Hematopoietic multipotent progenitor cell treated with erythropoietin and hydrocortisone succinate and interleukin-3 and kit ligand, for 15 days (in vitro differentiated cells): ENCODE measurements at regions not wholly inside any gene's neighbourhood (a gene's known extent, or its start where the extent isn't known, plus 50 kb on each side); places are given as distances from the start of the nearest gene placed in this dataset.

Experiments used
- DNase-seq: peaks from one replicate; pipeline ENCODE4 v3.0.0-alpha.2; 2015; ENCODE audit warnings: low spot score

DNA sequence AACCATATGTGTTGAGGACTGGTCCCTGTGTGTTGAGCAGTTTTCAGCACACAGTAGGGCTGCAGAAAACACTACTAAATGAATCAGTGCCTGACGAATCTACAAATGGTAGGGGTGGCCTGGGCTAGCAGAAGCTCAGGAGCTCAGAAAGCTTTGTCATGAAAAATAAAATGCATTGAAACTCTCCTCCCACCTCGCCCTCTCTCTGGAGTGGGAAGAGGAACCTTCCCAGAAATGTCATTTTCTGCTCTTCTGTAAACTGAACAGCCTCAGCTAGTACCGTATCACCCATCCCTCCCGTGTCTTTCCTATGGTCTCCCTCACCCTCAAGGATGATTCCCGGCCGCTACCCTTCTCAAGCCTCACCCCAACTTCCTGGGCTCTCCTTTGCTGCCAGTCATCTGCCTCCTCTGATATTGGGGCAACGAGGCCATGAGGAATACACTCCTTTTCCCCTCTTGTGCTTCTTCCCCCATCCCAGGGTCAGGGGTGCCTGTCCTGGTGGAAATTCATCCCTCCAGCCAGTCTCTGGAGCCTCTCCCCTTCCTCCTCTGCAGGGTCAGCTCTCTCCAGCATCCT, 734.5 kb downstream of the PTPRU start:
- no peak for DNase-seq

DNA sequence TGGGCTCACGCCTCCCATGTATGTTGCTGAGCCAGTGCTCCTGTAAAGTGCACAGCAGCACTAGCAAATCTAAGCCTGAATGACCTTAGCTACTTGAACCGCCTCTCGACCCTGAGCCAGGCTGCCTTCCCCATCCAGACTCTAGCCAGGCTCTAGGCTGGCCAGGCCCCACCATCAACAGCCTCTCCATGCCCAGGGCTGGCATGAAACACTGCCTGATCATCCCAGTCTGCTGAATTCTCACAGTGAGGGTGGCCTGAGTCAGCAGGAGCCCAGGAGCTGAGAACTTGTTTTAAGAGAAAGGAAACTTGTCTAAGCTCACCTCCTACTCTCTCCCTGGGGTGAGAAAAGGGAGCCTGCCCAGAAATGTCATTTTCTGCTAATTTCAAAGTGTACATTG, 733.3 kb downstream of the PTPRU start:
- no peak for DNase-seq

DNA sequence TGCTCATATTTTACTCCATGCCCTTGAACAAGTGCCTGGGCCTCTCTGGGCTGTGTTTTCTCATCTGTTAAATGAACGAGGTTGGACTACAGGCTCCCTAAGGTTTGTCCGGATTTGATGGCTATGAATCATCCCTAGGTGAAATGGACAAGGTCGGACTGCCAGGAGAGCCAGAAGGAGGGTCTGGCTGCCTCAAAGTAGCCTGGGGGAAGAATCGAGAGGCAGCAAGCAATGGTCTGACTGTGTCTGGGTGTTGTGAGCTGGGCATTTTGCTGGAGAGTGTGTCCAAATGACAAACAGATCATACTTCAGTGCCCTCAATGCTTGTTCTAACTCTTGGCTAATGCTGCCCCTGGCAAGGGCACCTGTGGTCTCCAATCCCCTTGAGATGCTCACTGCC, 730.9 kb downstream of the PTPRU start:
- no peak for DNase-seq

DNA sequence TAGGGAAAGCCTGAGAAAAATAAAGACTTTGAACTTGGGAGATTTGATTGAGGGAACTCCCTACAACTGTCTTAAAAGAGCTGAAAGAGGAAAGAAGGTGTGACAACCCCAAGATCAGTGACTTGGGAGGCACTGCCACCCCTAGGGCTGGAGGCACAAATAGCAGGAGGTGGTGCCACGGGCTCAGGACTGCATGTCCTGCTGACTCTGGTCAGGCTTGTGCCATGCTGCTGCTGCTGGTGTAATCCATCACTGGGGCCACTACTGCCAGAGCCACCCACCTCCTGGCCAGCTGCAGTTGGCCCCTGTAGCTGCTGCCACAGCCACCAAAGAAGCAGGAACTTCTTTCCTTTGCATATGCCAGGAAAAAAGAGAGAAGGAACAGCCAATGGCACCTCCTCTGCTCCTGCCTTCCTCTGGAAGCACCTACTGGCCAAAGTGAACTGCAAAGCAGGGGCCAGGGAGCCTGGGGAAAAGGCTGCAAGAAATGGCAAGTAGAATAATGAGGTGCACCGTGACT, 730.3 kb downstream of the PTPRU start:
- DNase-seq: no peak

DNA sequence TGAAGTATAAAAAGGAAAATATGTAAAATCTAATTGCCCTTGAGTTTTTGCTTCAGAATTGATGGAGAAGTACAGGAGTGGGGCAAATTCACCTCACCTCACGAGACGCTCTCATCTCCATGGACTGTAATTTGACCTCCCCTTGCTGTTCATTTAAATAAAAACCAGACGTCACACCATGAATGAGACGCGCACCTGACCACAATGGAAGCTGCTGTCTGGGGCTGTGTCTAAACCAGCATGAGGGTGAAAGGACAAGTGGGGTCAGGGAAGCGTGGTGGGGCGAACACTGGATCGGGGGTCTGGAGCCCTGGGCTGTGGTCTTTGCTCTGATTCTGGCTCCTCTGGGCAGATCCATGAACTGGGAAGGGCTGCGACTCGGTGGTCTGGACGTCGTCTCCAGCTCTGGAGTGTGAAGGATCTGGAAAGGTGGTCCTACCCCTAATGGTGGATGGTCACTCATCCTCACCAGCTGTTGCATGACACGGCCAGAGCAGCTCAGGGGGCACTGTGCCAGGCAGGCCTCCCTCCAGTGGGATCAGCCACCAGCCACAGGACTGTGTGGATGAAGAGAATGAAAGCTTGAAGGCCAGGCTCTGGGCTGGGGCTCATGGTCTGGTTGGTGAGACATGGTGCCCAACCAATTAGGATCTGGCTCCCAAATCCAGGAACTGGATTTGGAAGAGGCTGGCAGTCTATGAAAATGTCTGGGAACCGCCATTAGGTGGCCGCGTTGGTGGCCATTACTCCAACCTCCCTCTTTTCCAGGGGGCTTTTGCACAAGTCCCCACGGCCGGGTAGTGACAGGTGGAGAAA, 728.6 kb downstream of the PTPRU start:
- DNase-seq: no peak

DNA sequence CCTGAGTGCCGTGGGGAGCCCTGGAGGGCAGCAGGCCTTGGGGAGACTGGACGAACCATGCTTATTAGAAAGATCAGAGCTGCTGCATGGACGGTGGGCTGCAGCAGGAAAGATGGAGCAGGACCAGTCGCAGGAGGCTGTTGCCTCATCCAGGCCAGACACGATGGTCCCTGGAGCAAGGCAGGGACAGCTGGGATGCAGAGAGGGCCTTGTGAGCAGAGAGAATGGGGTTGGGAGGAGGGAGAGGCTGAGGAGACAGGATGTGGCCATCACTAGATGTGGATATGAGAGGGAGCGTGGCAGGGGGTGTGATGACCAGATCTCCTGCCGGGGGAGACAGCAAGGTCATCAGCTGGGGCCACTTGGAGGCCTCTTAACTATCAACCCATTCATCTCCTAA, 727.6 kb downstream of the PTPRU start:
- DNase-seq: no peak

DNA sequence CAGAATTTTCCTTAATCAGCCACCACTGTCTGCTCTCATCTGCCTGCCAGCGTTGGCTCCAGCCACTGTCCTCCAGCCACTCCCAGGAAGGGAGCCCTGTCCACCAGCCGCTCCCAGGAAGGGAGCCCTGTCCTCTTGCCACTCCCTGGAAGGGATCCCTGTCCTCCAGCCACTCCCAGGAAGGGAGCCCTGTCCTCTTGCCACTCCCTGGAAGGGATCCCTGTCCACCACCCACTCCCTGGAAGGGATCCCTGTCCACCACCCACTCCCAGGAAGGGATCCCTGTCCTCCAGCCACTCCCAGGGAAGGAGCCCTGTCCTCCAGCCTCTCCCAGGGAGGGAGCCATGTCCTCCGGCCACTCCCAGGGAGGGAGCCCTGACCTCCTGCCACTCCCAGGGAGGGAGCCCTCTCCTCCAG, 726.5 kb downstream of the PTPRU start:
- no peak for DNase-seq

DNA sequence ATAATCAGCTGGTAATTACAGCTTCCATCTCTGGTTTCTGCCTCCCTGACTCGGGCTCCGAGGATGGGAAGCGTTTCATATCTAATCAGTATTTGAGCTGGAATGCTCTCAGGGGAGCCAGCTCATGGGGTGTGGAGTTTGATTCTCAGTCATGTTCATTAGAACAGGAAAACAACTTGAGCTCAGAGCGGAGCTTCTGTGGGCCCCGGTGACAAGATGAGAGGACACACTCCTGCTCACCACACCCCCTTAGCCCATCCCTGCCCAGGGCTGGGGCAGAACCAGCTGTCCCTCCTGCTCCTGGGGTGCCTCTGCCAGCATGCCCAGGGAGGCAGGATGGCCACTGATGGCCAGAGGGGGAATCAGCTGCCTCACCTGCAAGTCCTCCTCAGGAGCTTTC, 726.0 kb downstream of the PTPRU start:
- DNase-seq: no peak

DNA sequence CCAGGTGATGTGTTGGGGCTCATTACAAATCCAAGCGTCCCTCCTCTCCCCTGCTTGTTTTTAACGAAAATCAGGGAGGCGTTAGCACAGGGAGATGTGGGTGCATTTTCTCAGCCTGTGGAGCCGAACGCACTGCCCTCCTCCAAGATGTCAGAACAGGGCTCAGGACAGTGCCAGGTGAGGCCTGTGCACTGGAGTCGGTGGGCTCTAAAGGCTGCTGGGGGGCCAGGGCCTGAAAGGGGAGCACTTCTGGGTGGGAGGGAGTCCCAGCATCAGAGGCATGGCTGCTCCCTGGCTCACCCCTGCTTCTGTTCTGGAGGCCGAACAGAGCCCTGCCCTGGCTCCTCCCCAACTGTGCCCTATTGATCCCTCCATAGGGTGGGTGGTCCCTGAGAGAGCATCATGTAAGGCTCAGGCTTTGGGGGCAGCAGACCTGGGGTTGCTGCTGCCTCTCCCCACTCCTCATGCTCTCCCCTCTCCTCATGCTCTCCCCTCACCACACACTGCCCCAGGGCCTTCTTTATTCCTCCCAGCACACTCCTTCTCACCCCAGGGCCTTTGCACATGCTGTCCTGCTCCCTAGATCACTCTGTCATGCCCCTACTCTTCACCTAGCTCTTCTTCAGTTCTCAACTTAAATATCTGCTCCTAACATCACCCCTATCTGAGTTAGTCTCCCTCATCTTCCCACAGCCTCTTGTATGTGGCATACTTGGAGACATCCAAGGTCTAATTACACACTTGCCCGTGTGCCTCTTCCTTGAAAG, 725.2 kb downstream of the PTPRU start:
- DNase-seq: no peak

DNA sequence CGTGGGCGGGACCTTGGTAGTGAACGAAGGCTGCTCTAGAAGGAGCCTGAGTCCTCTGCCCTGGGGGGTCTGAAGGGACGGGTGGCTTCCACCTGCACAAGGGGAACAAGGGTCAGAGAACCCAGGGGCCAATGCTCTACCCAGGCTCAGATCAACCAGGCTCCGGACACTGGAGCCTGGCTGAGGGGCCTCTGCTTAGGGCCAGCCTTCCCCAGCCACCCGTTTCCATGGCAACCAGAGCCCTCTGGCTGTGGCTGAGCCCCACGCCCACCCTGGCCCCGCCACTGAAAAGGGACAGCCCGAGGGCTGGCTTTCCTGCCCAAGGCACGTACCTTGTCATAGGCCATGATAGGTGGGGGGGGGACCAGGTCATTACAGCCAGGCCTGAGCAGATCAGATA, 724.6 kb downstream of the PTPRU start:
- no peak for DNase-seq

DNA sequence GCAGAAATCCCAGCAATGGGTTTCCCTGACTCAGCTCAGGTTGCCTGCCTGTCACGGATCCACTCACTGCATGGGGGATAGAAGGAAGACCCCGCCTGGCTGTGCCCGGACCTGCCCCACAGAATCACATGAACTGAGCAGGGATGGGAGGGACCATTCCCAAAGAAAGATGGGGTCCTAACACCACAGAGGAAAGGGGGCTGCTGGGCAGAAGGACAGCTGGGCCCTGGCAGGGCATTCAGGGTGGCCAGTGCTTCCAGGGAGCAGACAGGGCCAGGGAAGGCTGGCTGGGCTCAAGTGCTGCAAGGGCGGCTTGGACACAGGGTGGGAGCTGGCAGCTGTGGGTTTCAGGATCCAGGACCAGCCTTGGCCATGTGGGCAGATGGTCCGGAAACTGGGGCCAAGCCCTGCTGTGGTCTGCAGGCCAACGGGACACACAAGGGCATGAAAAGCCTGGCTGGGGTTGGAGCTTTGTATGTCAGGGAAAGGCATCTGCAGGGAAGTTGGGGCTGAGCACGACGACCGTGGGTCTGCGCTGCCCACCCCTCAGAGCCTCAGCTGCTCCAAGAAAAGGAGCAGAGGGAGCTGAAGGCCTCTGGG, 723.9 kb downstream of the PTPRU start:
- DNase-seq: no peak

DNA sequence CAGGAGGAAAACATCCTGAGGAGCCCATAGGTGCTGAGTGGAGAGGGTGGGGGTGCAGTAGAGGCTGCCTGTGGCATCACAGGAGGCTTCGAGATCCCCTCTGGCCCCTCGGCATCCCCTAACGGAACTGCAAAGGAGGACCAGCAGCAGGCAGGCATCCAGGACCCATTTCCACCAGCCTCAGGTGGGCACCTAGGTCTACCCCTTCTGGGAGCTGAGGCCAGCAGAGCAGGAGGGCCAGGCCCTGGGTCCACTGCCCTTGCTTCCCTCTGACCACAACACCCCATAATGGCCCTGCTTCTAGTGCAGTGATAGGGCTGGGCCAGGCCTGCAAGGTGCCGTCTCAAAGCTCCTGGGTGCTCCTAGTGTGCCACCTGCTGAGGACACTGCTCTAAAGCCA, 723.0 kb downstream of the PTPRU start:
- no peak for DNase-seq

DNA sequence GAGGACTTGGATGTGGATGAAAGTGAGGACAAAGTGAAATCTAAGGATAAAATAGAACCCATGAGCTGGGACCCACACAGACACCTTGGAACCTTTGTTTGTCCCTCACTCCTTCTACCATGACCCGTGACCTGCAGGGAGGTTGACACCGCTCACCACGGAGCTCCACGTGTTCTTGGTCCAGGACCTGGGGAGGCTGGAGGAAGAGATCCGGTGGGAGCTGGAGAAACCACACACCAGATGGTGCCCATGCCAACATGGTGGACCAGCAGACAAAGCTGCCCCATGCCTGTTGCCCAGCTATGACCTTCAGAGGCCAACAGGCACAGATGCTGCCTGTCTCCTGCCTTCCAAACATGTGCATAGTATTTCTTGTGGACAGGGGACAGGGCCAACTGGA, 721.9 kb downstream of the PTPRU start:
- DNase-seq: no peak

DNA sequence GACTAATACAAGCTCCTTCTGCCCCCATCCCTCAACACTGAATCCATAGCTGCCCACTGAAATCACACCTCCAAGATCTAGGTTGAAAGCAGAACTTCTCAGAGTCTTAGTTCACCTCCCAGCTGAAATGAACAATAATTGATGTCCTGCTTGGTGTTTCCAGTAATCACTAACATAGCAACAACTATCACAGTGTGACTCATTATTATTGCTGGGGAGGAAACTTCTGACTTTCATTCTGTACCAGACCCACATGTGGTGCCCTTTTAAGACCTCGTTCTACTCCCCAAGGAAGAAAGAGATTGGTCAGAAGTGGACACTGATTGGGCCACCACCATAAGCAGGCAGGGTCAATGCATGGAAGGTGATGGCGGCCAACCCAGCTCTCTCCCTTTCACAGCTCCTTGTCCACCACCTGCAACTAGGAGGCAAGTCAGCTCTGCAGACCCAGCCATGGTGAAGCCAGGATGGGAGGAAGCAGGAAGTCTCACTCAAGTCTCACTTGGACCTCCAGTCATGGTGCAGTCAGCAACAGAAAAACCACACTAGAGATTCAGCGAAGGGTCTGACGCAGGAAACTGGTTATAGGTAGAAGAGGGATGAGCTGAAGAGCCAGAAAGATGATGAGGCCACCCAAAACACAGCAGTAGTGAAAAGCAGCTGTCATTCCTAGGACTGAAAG, 720.2 kb downstream of the PTPRU start:
- no peak for DNase-seq

DNA sequence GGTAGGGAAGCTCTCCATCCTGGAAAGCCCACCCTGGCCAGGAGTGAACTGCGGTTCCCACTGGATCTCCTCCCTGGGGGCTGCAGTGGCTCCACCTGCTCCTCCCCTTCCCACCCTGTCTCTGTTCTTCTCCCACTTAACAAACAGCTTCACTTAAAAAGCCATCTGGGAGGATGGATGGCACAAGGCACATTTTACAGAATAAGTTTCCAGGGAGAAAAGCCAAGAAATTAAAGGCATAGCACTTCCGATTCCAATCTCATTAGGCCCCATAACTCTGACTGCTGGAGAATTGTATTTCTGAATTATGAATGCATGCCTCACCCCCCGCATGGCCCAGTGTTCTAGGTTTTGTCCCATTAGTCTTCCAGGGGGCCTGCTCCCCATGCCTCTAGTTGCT, 718.3 kb downstream of the PTPRU start:
- no peak for DNase-seq

DNA sequence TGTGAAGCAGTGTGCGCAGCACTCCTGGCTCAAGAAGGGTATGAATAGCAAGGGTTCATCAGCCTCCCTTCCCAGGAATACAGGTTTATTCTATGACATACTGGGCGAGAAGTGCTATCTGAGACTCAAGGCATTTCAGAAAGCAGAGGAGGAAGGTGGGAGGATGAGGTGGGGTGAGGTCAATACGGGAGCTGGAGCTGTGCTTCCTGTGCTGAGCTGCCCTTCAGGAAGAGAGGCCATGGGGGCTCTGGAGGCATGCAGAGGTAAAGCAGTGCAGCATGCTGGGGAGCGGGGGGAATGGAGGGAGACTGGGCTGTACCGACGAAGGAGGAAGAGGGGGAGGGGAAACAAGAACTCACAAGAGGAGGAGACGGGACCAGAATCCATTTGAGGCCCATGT, 717.6 kb downstream of the PTPRU start:
- no peak for DNase-seq

DNA sequence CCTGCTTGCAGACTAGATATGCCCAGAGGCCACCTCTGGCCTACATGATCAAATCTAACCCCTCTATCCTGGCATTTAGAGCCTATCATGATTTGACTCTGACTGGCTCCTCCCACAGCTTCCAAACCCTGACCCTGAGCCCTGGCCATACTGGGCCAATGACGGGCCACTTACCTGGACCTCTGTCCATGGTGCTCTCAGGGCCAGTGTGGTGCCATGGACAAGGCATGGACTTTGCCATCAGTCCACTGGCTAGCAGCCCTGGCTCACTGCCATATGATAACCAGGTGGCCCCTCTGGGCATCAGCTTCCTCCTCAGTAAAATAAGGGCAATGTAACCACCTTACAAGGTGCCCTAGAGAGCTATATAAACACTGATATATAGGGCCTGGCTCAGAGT, 713.4 kb downstream of the PTPRU start:
- no peak for DNase-seq

DNA sequence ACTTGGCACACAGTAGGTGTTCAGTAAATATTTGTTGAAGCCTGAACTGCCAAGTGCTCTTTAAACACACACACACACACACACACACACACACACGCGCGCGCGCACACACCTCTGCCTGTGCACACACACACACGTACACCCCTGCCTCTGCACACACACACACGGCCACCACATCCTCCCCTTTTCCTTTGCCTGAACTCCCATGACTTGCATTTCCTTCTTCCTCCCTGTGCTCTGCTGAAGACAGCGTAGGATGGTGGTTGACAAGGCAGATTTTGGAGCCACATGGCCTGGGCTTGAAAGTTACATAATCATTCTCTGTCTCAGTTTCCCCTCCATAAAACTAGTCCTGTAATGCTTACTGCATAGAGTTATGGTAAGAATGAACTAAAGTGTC, 712.3 kb downstream of the PTPRU start:
- no peak for DNase-seq

DNA sequence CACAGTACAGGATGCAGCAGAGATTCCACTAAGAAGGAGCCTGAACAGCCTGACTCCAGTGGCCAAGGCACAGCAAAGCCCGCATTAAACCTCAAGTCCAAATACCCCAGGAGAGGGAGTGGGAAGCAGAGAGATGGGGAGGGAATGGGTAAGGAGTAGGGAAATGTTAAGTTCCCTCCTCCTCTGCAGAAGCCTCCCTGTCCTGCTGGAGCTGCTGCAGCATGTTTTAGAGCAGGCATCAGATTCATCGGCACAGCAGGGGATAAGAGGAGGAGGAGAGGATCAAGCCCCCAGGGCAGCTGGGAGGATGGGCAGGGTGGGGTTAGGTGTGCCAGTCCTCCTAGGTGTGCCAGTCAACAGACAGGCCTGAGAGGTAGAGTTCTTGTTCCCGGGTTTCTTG, 709.7 kb downstream of the PTPRU start:
- no peak for DNase-seq

DNA sequence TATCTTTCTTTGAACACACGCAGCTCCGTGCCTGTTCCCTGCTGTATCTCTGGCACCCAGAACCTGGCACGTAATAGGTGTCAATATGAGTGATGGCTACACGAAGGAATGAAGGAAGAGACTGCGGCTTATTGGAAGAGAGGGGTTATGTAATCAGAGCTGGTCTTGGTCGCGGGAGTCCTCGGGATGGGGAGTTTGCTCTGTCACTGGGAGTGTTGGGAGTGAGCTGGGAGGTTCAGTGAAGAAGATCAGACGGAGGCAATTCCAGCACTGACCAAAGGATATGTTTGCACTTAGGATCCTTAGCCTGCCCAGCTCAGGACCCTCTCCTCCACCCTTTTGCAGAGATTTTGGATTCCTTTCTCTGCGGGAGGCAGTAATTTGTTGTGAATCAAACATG, 709.1 kb downstream of the PTPRU start:
- no peak for DNase-seq

DNA sequence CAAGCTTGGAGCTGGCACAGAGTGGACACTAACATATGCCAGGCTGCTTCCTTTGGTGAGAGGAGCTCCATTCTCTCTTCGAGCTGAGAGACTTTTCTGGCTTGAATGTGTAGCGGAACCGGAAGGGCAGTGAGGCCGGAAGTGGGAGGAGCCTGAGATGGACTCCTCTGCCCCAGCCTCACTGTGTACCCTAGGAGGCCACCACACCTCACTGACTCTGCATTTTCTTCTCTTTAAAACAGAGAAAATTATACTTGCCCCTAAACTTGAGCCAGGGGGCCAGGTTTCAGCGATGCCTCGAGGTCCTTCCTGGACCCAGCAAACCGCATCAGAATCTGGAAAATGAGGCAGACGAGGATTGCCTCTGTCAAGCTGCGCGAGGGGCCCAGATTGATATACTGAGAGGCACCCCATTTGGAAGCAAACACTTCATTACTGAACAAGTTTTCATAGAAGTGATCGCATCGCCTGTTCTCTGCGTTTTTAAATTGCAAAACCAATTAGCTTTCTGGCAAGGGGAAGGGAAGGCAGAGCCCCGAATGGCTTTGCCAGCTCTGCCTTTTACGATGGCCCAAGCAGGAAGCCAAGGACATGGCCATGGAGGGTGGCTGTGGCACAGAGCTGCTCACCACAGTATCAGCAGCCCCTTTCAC, 708.1 kb downstream of the PTPRU start:
- DNase-seq: no peak

DNA sequence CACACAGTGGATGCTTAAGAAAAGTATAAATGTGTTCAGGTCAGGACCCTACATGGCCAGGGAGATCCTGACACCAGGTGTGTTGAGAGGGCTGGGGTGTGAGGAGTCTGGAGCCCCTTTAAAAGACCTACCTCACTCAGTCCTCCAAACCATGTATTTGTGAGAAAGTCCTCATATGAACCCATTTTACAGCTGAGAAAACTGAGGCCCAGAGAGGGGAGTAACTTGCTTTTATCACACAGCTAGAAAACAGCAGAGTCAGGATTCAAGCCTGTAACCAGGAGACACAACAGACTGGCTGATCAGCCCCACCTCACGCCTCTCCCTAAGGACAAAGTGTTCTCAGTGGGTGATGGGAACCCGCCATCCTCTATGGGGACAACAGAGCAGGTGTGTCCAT, 706.7 kb downstream of the PTPRU start:
- no peak for DNase-seq
